Medulla oblongata (tissue), 1 donor: ENCODE measurements at regions not wholly inside any gene's neighbourhood (a gene's known extent, or its start where the extent isn't known, plus 50 kb on each side); places are given as distances from the start of the nearest gene placed in this dataset.

Experiments
- DNase-seq: peaks from one replicate; pipeline ENCODE4 v3.0.0-alpha.2; 2015; ENCODE audit errors: extremely low spot score

GRCh38 chr3:65233561-65233960 lies 545.8 kb upstream of the ADAMTS9 start:
- no peak for DNase-seq

GRCh38 chr3:65231544-65231943 lies 543.7 kb upstream of the ADAMTS9 start:
- no peak for DNase-seq

- no peak for DNase-seq
Measured at GRCh38 chr3:65230261-65231139, 542.7 kb upstream of the ADAMTS9 start.

DNA sequence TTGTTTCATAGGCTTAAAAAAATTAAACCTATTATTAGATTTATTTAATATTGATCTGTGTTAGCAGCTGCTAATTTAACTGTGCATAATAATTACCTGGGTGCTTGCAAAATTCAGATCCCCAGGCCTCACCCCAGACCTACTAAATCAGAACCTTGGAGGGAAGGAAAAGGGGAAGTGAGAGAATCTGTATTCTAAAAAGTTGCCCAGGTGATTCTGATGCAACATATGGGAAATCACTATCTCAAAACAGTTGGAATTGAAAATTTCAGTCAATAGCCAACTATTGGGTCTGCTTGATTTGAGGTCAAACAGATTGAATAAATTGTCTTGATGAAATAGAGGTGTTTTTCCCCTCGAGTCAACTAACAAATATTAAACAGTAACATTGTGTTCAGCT lies 538.5 kb upstream of the ADAMTS9 start:
- DNase-seq = no peak

DNA sequence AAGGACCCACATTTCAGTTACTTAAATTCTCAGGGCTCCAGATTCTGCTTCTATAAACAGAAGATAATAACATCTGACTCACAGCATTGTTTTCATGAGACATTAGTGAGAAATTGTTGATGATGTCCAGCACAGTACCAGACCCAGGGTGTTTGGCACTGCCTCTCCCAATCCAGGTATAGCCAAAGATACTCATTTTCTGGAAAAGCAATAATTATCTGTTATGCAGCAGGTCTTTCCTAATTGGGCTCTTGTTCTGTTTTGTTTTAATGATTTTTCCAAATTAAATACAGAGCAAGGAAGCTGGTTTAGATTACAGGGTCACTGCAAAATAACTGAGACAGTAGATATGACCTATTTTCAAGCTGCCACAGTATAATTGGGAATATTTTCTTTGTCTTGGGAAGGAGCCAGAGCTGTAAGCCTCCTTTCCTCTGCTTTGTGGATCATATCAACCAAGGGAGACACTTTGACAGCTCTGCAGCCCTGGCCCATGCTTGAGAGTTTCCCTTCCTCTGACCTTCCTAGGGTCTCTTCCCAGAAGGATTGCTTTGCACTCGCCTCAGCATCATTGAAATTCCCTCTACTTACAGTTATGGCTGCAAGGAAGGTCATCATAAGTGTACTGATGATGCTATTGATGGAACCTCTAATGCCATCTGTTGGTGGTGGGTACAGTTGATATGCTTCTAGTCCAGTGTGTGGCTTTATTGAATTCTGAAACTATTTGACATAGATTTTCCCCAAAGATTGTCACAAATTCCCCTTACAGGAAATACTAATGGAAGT lies 522.4 kb upstream of the ADAMTS9 start:
- no peak for DNase-seq

GRCh38 chr3:65202395-65202794 lies 514.6 kb upstream of the ADAMTS9 start:
- DNase-seq = no peak

- no peak for DNase-seq
Measured at GRCh38 chr3:65201926-65202325, 514.1 kb upstream of the ADAMTS9 start.

DNA sequence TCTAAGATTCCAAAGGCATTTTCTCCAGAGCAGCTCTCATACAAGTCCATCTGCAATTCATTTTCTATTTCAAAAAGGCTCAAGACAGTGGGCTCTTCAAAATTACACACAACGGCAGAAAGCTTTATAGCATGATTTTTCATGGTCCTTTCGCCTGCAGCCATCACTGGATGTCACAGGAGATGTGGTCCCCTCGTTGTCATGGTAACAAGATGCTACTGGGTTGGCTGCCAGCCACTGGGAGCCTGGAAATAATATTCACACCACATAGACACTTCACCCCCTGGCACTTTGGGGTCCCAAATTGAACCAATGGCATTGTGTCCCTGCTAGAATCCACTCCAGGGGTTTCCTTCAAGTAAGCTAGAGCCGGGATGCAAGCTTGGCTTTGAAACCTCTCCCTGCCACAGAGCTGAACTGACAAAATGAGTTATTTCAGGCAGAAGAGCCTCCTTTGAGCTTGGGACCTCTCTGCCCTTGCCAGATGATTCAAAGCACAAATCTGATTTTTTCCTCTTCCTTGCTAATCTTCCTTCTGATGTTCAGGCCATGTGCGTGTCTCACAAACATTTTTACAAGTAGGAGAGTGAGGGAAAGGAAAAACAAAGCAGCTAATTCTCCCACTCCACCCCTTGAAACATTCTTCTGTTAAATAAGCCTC lies 512.6 kb upstream of the ADAMTS9 start:
- no peak for DNase-seq

- no peak for DNase-seq
Measured at GRCh38 chr3:65196663-65197062, 508.9 kb upstream of the ADAMTS9 start.

- DNase-seq = no peak
Measured at GRCh38 chr3:65195211-65196006, 507.6 kb upstream of the ADAMTS9 start.

DNA sequence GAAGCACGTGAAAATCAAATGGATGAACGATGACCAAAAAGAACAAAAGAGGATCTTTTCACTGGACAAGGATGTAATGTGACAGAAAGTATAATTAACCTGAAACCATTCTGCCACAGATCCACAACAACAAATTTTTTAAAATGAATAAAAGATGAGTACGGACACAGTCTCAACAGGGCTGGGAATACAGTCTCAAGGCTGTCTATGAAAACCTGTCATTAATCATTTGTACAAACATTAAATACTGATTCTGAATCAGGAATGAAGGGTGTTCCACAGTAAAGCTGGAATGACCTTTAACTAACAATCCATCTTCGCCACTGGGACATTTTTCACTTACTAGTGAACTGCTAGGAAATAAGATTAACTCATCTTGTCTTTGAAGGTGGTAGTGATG lies 506.9 kb upstream of the ADAMTS9 start:
- DNase-seq = no peak

GRCh38 chr3:65194047-65194714 lies 506.4 kb upstream of the ADAMTS9 start:
- DNase-seq = no peak

- DNase-seq = no peak
Measured at GRCh38 chr3:65193531-65193930, 505.7 kb upstream of the ADAMTS9 start.

DNA sequence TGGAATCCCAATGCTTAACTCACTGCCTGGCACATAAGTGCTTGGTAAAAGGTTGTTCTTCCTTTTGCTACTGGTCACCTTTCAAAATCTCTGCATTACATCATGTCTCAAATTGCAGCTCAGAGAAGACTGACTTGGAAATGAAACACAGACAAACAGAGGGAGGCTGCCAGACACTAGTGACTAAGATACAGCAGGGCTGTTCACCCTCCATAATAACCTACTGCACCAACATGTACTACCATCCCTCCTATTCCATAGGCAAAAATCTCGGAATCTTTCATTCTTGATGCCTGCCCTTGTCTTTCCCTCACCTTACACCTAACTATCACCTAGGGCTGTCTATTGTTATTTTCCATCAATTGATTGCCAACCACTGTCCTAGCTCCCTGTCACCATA lies 502.3 kb upstream of the ADAMTS9 start:
- DNase-seq = no peak

DNA sequence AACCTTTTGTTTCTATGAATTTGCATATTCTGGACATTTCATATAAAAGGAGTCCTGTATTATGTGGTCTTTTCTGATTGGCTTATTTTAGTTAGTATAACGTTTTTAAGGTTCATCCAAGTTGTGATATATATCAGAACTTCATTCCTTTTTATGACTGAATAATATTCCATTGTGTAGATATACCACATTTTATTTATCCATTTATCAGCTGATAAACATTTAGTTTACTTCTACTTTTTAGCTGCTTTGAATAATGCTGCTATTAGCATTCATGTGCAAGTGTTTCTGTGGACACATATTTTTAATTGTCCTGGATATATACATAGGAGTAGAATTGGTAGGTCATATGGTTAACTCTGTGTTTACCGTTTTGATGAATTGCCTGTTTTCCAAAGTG lies 498.5 kb upstream of the ADAMTS9 start:
- DNase-seq = no peak

- DNase-seq = no peak
Measured at GRCh38 chr3:65182682-65183081, 494.9 kb upstream of the ADAMTS9 start.

GRCh38 chr3:65182085-65182484 lies 494.3 kb upstream of the ADAMTS9 start:
- no peak for DNase-seq

DNA sequence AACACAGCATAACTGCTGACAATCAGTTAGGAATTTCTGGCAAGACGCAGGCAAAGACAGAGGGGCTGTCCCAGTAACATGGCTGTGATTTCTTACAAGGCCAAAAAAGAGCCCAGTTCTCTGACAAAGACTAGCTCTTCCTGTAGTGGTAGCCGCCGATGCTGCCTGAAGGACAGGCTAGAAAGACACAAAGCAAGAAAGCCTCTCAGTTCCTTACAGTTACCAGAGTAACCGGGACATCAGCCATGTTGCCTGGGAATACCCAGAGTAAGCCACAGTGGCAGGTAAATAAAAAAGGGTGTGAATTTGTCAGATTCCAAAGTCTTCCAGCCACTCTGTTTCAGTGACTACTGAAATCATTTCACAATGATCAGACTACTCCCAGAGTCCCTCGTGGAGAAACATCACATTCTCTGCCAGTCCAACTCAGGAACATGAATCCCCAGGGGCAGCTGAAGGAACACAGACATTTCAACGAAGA lies 493.6 kb upstream of the ADAMTS9 start:
- peak; percentile 45 for DNase-seq

DNA sequence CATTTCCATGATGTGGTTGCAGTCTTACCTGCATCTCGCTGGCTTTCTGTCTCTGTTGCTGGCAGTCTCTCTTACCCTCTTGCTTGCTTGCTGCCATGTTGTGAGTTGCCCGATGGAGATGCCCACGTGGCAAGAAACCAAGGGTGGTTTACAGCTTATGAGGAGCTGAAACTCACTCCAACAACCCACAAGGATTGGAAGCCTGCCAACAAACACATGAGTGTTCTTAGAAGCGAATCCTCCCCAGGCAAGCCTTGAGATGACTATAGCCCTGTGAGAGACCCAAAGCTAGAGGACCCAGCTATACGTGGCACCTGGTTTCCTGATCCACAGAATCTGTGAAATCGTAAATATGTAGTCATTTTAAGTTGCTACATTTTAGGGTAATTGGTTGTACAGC lies 490.9 kb upstream of the ADAMTS9 start:
- no peak for DNase-seq

DNA sequence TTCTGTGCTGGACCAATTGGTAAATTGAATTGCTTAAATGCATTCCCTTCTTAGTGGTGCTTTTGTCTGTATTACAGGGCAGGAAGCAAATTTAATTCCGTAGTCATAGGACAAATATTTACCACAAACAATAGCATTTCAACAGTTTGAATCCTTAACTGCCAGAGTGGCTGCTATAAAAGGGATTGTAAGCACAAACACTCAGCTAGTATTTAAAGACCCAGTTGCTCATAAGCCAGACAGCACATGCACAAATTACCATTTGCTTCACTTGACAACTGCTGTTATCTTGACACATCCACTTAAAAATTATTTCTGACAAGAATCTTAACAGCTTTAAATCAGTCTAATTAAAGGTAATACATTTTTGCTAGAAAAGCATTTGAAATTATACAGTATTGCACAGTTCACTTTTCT lies 490.2 kb upstream of the ADAMTS9 start:
- DNase-seq = no peak

DNA sequence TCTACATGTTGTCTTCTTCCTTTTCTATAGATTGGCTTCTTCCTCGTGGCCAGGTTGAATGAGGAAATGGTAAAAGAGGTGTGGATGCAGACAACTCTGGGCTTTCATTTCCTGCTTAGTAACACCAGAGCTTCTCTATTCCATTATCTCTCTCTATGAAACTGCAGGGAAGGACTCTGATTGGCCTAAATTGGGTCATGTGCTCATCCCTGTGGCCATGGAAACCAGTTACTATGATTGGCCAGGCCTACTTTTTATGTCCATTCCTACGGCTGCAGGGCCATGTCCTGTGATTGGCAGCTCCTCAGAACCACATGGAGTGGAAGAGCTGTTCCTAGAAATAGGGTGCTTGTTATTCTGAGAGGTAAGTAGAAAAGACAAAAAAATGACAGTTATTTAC lies 486.9 kb upstream of the ADAMTS9 start:
- no peak for DNase-seq
